HG03342 (cell line): ENCODE measurements at regions not wholly inside any gene's neighbourhood (a gene's known extent, or its start where the extent isn't known, plus 50 kb on each side); places are given as distances from the start of the nearest gene placed in this dataset.
"Not testable (repeated sequence)": the region's sequence is repeated elsewhere in the genome, so short reads cannot be mapped to it uniquely, and the experiment has no call there.

Experiments used
- ATAC-seq: cut with Tn5 transposase; IDR thresholded peaks from one replicate; pipeline ENCODE4 v1.9.1; 2021; ENCODE audit warnings: mild to moderate bottlenecking, moderate library complexity; ENCODE audit not compliant: unreplicated experiment

DNA sequence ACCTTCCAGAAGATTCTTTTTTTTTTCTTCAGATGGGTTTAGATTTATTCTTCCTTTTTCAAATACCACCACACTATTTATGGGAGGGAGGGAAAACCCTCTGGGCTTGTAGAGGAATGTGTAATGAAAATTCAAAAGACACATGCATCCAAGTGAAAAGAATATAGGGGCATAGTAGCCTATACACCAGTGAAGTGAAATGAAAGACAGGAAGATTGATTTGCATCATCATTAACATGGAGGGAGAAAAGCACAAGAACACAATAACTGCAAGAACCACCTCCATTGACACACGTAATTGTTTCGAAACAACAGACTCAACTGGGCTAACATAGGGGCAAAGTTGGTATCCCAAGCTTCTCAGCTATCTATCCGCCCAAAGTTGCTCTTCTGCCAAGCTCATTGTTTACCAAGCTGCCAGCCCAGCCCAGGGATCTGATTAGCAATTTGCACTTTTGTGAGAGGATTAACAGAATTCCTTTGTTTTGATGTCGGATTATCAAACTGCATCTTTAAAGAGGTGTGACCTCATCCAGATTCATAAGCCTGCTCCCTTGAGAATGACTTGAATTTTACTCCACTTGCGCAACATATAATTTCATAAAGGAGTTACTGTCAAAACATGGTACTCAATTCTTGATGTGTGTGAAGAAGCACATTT is 430.5 kb upstream of the SOX5 start:
- ATAC-seq = no peak

- ATAC-seq = no peak
These were observed 430.0 kb upstream of the SOX5 start for GRCh38 chr12:24379433-24379832.

- ATAC-seq = peak; percentile 81
These were observed 429.3 kb upstream of the SOX5 start for GRCh38 chr12:24378548-24379407.

DNA sequence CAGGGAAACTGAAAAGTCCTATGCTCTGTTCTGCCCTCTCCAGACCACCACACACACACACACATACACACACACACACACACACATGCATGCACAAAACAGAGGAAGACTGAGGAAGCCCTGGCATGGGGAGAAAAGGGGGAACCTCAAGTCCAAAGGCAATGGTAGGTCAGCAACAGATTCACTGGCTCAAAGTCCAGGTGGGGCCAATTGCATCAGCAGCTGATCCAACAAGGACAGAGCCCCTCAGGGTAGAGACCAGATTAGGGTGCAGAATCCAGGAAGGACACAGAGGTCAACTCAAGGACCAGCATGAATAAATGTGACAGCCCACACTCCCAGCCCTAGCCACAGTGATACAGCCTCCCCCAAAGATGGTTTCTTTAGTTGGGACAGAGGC is 425.0 kb upstream of the SOX5 start:
- ATAC-seq = no peak

DNA sequence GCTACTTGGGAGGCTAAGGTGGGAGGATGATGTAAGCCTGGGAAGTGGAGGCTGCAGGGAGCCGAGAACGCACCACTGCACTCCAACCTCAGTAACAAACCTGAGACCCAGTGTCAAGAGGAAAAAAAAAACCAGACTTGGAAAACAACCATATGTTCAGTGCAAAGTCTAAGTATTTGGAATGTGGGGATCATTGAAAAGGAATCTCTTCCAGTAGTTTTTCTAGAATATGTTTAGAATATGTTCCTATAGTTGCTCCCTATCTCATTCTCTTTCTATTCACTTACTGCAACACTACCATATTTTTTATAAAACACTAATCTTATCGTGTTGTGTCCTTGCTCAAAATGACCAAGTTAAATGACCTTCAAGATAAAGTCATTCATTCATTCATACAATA is 423.5 kb upstream of the SOX5 start:
- ATAC-seq = no peak

- ATAC-seq = no peak
These were observed 417.0 kb upstream of the SOX5 start for GRCh38 chr12:24366514-24366913.

GRCh38 chr12:24364921-24365320 is 415.5 kb upstream of the SOX5 start:
- ATAC-seq = no peak

DNA sequence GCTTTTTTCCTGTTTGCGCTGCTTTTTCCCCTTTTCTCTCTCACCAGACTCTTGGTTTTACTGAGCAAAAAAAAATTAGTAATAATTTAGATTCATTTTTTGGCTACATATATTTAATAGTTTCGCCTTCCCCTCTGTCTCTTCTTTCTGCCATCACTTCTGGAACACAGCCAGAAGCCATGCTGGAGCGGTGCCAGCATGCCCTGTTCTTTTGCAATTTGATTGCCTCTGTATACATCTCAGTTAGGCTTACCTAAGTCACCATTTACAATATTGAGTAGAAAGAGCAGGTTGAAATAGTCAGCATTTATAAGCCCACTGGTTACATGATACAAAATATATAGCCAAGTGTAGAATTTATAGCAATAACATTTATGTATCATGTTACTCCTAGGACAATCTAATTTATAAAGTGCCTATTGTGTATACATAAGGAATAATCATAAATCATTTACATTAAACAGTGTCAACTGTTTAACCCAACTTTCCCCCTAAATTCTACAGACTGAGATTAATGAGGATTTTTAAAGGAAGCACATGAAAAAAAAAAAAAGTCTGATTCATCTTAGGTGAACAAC is 413.8 kb upstream of the SOX5 start:
- ATAC-seq = no peak

GRCh38 chr12:24361877-24362580 is 412.6 kb upstream of the SOX5 start:
- ATAC-seq = no peak

GRCh38 chr12:24360907-24361306 is 411.4 kb upstream of the SOX5 start:
- ATAC-seq = peak; percentile 89

GRCh38 chr12:24360461-24360860 is 411.0 kb upstream of the SOX5 start:
- peak; percentile 41 for ATAC-seq

- ATAC-seq = no peak
These were observed 410.6 kb upstream of the SOX5 start for GRCh38 chr12:24360057-24360456.

GRCh38 chr12:24359418-24359817 is 409.9 kb upstream of the SOX5 start:
- ATAC-seq = no peak

- peak; percentile 51 for ATAC-seq
These were observed 406.9 kb upstream of the SOX5 start for GRCh38 chr12:24356240-24356804.

- no peak for ATAC-seq
These were observed 402.9 kb upstream of the SOX5 start for GRCh38 chr12:24352363-24352762.

GRCh38 chr12:24349051-24349799 is 399.8 kb upstream of the SOX5 start:
- no peak for ATAC-seq

DNA sequence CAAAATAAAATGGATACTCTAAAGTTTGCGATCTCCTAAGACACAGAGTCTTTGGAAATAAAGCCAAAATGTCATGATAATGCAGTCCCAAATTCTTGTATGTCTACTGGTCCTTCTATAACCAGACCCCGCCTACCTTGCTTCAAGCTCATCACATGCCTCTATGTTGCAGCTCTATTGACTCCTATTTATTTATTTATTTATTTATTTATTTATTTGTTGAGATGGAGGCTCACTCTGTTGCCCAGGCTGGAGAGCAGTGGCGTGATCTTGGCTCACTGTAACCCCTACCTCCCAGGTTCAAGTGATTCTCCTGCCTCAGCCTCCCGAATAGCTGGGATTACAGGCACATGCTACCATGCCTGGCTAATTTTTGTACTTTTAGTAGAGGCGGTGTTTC is 398.7 kb upstream of the SOX5 start:
- not testable (repeated sequence) for ATAC-seq

DNA sequence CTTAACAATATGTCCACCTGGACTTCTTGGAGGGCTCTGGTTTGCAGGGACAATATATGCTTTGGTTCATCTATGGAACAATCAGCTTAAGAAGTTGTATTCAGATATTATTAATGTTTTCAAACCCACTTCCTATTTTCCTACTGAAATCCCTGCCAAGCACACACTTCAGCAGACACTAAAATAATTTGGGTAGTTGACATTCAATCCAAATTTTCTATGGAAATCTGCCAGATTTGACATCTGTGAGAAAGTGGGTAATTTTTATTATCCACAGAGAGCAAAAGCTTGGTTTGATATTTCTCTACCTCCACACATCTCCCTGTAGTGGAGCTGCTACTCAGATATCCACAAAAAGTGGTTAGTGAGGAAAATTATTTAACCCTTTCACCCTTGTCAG is 378.8 kb upstream of the SOX5 start:
- ATAC-seq = no peak

GRCh38 chr12:24325331-24325730 is 375.9 kb upstream of the SOX5 start:
- ATAC-seq = no peak

DNA sequence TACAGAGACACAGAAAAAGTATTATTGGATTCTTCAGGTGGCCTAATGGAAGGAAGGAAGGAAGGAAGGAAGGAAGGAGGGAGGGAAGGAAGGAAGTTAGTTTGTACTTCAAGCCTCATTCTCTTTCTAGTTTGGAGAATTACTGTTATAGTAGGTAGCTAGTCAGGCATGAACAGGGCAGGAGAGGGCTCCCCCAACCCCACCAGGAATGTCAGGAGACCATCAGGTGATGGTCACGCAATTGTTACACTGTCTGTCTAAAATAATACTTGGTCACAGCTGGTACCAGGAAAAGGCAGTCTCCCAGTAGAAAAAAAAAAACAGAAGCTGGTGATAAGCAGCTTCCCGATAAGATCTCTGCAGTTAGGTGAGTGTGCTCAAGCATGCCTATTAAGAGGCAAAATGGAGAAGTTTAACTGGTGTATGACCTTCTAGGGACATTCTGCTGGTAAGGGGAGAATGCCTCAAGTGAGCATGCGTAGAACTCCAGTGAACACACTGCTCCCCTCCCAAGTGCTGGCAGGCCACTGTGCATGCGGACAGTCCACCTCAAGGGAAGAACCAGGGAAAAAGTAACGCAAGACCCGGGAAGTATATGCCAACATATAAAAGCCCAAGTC is 358.4 kb upstream of the SOX5 start:
- no peak for ATAC-seq
